ENCODE measurements at regions not wholly inside any gene's neighbourhood (a gene's known extent, or its start where the extent isn't known, plus 50 kb on each side); places are given as distances from the start of the nearest gene placed in this dataset.

DNA sequence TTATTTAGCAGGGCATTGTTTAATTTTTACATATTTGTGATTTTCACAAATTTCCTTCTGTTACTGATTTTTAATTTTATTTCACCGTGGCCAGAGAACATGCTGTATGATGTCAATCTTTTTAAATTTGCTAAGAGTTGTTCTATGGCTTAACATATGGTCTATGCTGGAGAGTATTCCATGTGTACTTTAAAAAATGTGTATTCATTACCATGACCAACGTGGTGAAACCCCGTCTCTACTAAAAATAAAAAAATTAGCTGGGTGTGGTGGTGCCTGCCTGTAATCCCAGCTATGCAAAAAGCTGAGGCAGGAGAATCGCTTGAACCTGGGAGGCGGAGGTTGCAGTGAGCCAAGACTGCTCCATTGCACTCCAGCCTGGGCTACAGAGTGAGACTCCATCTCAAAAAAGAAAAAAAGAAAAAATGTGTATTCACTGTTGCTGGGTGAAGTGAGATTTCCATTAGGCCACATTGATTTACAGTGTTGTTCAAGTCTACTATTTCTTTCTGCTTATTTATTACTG is 258.2 kb downstream of the EDEM1 start:
- Mint-ChIP-seq H3K27me3 (ENCODE audit: insufficient read depth) (no peaks in the 10 kb centered on the region), H3K9me3 (peaks cover 17% of the 10 kb centered on the region), H3K4me3 (no peak overlapping the region), H3K4me1 (no peaks in the 10 kb centered on the region), H3K36me3 (ENCODE audit: low read depth) (no peaks in the 10 kb centered on the region), H3K27ac (no peak overlapping the region)
- H3K9me3 ChIP-seq (ENCODE audit: control insufficient read depth, low read length) = peaks cover 5% of the 10 kb centered on the region
- no peak for DNase-seq
- 78 to 85% methylated on average over 3 to 5 of the region's 5 CpGs for WGBS, 2 experiments (ENCODE audit: insufficient coverage in 1 of 2, insufficient read length in 1 of 2)
- H3K9ac ChIP-seq (ENCODE audit: extremely low read depth, low read length, poor library complexity, severe bottlenecking) = no peak overlapping the region
- no peak overlapping the region for H3K4me3 ChIP-seq (ENCODE audit: low read length)
- no peak overlapping the region for H3K27ac ChIP-seq (ENCODE audit: low read depth, low read length)
- H3K36me3 ChIP-seq (ENCODE audit: control insufficient read depth, insufficient read depth, low read length) = no peaks in the 10 kb centered on the region
- TF ChIP-seq, protein P1, sequence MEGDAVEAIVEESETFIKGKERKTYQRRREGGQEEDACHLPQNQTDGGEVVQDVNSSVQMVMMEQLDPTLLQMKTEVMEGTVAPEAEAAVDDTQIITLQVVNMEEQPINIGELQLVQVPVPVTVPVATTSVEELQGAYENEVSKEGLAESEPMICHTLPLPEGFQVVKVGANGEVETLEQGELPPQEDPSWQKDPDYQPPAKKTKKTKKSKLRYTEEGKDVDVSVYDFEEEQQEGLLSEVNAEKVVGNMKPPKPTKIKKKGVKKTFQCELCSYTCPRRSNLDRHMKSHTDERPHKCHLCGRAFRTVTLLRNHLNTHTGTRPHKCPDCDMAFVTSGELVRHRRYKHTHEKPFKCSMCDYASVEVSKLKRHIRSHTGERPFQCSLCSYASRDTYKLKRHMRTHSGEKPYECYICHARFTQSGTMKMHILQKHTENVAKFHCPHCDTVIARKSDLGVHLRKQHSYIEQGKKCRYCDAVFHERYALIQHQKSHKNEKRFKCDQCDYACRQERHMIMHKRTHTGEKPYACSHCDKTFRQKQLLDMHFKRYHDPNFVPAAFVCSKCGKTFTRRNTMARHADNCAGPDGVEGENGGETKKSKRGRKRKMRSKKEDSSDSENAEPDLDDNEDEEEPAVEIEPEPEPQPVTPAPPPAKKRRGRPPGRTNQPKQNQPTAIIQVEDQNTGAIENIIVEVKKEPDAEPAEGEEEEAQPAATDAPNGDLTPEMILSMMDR (conservative IDR thresholded peaks at IDR 0.05) = no peak
- H3K4me1 ChIP-seq (ENCODE audit: control insufficient read depth, insufficient read depth, low read length) = no peaks in the 10 kb centered on the region
- no peaks in the 10 kb centered on the region for H3K27me3 ChIP-seq (ENCODE audit: control insufficient read depth, insufficient read depth, low read length, poor library complexity, severe bottlenecking)

DNA sequence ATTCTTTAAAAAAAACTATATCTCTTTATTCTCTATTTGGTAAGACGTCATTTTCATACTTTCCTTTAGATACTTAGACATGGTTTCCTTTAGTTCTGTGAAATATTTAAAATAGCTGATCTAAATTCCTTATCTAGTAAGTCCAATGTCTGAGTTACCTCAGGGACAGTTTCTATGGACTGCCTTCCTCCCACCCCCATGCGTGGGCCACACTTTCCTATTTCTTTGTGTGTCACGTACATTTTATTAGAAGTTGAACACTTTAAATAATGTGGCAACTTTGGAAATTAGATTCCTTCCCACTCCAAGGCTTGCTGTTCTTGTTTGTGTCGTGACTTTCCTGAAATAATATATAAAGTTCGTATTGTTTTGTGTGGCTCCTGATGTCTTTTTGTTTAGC is 260.7 kb downstream of the EDEM1 start:
- peaks cover 17% of the 10 kb centered on the region for H3K9me3 Mint-ChIP-seq
- peaks cover 11% of the 10 kb centered on the region for H3K4me1 Mint-ChIP-seq
- Histone ChIP-seq H3K9me3 (ENCODE audit: control insufficient read depth, low read length) (peaks cover 5% of the 10 kb centered on the region), H3K27ac (ENCODE audit: low read depth, low read length) (no peak overlapping the region), H3K36me3 (ENCODE audit: control insufficient read depth, insufficient read depth, low read length) (no peaks in the 10 kb centered on the region), H3K4me1 (ENCODE audit: control insufficient read depth, insufficient read depth, low read length) (no peaks in the 10 kb centered on the region), H3K9ac (ENCODE audit: extremely low read depth, low read length, poor library complexity, severe bottlenecking) (no peak overlapping the region), H3K27me3 (ENCODE audit: control insufficient read depth, insufficient read depth, low read length, poor library complexity, severe bottlenecking) (no peaks in the 10 kb centered on the region), H3K4me3 (ENCODE audit: low read length) (no peak overlapping the region)
- 60 to 94% methylated on average over 1 to 5 of the region's 5 CpGs for WGBS, 2 experiments (ENCODE audit: insufficient coverage in 1 of 2, insufficient read length in 1 of 2)
- H3K27ac Mint-ChIP-seq = no peak overlapping the region
- TF ChIP-seq, protein P1 (conservative IDR thresholded peaks at IDR 0.05) = no peak
- H3K27me3 Mint-ChIP-seq (ENCODE audit: insufficient read depth) = no peaks in the 10 kb centered on the region
- H3K4me3 Mint-ChIP-seq = no peak overlapping the region
- DNase-seq = no peak
- H3K36me3 Mint-ChIP-seq (ENCODE audit: low read depth) = no peaks in the 10 kb centered on the region

DNA sequence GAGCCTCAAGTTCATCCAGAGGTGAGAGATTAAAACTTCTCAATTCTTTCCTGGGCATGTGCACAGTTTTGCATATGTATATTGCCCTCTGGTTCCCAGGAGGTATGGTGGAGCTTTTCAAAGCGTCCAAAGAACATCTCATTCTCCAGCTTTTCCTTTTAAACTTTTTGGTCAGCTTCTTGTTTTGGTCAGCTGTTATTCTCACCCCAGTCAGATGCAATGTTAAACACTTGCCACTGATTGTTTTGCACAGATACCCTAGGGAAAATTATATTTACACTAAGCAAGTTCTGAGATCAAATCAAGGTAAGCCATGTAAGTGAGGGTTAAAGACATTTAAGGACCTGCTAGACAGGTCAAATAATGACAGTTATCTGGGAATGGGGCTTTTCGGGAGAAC is 261.3 kb downstream of the EDEM1 start:
- 81% methylated on average over 2 of the region's 2 CpGs; no CpG with 5 or more reads in 1 of the 2 experiments for WGBS, 2 experiments (ENCODE audit: insufficient coverage in 1 of 2, insufficient read length in 1 of 2)
- H3K27me3 Mint-ChIP-seq (ENCODE audit: insufficient read depth) = no peaks in the 10 kb centered on the region
- no peaks in the 10 kb centered on the region for H3K4me1 ChIP-seq (ENCODE audit: control insufficient read depth, insufficient read depth, low read length)

More for the DNA sequence above, 261.3 kb downstream of the EDEM1 start:
- H3K27ac Mint-ChIP-seq = no peak overlapping the region
- no peaks in the 10 kb centered on the region for H3K36me3 Mint-ChIP-seq (ENCODE audit: low read depth)
- Histone ChIP-seq H3K4me3 (ENCODE audit: low read length) (no peak overlapping the region), H3K36me3 (ENCODE audit: control insufficient read depth, insufficient read depth, low read length) (no peaks in the 10 kb centered on the region), H3K9me3 (ENCODE audit: control insufficient read depth, low read length) (peaks cover 5% of the 10 kb centered on the region), H3K9ac (ENCODE audit: extremely low read depth, low read length, poor library complexity, severe bottlenecking) (no peak overlapping the region), H3K27ac (ENCODE audit: low read depth, low read length) (no peak overlapping the region), H3K27me3 (ENCODE audit: control insufficient read depth, insufficient read depth, low read length, poor library complexity, severe bottlenecking) (no peaks in the 10 kb centered on the region)
- DNase-seq = no peak
- H3K4me1 Mint-ChIP-seq = peaks cover 15% of the 10 kb centered on the region
- H3K9me3 Mint-ChIP-seq = peaks cover 17% of the 10 kb centered on the region
- no peak overlapping the region for H3K4me3 Mint-ChIP-seq
- TF ChIP-seq, protein P1 (conservative IDR thresholded peaks at IDR 0.05) = no peak

Data from endodermal cell (in vitro differentiated cells).